SK-N-MC (cell line): ENCODE measurements at regions not wholly inside any gene's neighbourhood (a gene's known extent, or its start where the extent isn't known, plus 50 kb on each side); places are given as distances from the start of the nearest gene placed in this dataset.

ENCODE experiments used
- EZH2 ChIP-seq: fragments of 200-600 bp; sonication (generic); IDR thresholded peaks from one replicate; pipeline ENCODE4 v1.6.1; 2017; ENCODE audit warnings: antibody characterized with exemption
- POLR2AphosphoS5 ChIP-seq: IDR thresholded peaks from 2 replicates; pipeline ENCODE4 v1.6.1; 2012; ENCODE audit warnings: mild to moderate bottlenecking, low read depth, low read length, borderline replicate concordance

GRCh38 chr21:38037416-38037815 is 121.2 kb upstream of the KCNJ6 start:
- TF ChIP-seq POLR2AphosphoS5 (no peak), EZH2 (no peak)
